Femur (tissue), 1 donor: ENCODE measurements at regions not wholly inside any gene's neighbourhood (a gene's known extent, or its start where the extent isn't known, plus 50 kb on each side); places are given as distances from the start of the nearest gene placed in this dataset.
A peak's percentile ranks its signal among the peaks of the same experiment; 100 is the strongest.

Source experiments
- DNase-seq: peaks from one replicate; pipeline ENCODE4 v3.0.0-alpha.2; 2017

- no peak for DNase-seq
These were observed 332.6 kb downstream of the SH2D4B start for GRCh38 chr10:80870282-80870681.

DNA sequence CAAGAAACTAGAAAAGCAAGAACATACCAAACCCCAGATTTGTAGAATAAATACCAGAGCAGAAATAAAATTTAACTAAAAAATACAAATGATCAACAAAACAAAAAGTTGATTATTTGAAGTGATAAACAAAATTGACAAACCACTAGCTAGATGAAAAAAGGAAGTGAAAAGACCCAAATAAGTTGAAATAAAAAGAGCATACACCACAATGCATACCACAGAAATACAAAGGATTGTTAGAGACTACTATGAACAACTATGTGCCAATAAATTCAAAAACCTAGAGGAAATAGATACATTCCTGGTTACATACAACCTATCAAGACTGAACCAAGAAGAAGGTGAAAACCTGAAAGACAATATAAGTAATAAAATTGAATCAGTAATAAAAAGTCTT, 333.4 kb downstream of the SH2D4B start:
- DNase-seq = no peak

DNA sequence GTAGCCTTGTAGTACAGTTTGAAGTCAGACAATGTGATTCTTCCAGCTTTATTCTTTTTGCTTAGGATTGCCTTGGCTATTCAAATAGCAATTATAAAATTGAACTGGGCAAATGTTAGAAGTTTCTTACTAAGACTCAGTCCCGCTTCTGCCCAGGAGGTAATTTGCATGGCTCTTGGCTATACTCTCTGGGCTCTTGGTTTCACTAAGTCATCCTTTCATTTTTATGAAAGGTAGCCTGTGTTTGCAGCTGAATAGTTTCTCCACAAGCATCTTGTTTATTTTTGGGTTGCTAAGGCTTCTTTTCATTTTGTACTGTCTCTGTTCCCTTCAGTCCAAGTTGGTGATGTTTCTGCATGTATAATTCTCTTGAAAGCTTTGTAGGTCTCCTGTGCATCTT, 340.6 kb downstream of the SH2D4B start:
- no peak for DNase-seq

DNA sequence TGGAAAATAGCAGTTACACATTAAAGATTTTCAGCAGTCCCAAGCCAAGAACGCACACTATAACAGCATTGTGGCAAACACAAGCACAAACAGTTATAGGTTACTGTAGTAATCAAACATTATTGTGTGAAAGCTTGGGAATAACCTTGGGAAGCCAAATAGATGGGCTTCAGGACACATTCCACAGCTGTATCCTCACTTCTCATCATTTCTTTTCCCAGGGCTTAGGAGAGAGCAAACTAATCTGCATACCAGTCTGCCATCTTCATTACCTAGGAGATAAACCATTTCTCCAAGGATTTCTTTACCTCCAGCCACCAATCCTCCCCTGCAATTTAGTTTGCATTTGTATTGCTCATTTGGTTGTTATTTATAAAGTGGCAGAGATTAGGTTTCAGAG, 352.4 kb downstream of the SH2D4B start:
- no peak for DNase-seq

DNA sequence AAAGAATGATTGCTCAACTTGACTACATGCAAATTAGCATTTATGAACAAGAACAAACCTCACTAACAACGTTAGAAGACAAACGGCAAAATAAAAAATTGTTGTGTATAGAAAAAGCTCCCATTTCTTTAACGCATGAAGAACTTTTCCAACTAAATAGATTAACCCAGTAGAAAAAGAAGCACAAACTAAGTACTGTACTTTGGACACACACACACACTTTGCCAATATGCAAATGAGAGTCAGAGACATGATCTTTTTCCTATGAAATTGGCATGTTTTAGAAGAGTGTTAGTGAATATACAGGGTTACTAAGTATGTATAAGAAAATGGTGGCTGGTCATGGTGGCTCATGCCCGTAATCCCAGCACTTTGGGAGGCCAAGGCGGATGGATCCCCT, 355.6 kb downstream of the SH2D4B start:
- no peak for DNase-seq

GRCh38 chr10:80894311-80894791, 356.6 kb downstream of the SH2D4B start:
- no peak for DNase-seq

GRCh38 chr10:80894797-80895467, 357.2 kb downstream of the SH2D4B start:
- DNase-seq = no peak

DNA sequence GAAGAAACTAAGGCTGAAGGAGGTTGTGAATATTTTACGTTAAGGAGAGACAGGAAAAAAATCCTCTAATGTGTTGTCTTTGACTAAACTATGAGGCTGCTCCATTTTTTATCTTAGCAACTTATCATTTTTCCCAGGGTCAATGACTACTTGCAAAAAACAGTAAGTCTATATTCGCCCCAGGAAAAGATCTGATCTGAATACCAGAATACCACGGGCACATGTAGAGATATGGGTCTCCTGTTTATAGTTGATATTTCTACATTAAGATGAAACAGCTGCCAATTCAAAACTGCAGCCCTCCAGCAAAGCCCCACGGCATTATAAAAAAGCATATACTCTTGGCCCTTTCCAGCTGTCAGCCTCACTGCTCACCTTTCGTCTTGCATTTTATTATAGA, 358.4 kb downstream of the SH2D4B start:
- no peak for DNase-seq

DNA sequence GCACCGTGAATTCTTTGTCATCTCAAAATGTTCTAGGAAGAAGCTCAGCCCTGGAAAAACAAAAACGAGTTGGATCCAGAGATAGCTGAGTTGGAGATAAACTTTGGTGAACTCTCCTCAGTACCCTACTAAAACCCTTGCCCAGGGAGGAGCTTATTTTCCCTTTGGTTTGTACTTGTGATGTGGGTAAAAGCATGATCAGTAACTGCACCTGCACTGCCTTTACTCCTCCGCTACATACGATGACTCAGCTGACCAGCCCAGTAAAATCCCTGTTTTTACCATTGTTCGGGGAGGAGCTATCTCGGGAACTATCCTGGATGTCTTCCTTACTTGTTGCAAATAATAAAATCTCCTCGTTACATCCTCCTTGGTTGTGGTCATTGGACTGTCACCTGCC, 359.3 kb downstream of the SH2D4B start:
- DNase-seq = no peak

- DNase-seq = no peak
These were observed 363.0 kb downstream of the SH2D4B start for GRCh38 chr10:80900661-80901060.

DNA sequence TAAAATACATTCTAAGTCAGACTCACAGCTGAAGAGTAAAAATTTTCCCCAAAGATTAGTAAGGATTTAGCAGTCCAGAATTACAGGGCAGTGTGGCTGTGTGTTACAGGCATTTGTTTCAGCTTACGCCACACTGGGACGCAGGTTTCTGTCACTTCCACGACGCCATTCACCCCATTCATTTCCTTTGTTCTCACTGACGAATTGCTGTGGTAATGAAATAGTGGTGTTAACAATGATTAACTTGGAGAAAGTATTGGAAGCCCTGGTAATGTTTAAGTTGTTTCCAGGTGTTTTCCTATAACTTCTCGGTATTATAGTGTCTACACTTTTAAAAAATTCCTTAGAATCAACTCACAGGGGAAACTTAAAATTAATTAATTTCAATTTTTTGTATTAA, 370.9 kb downstream of the SH2D4B start:
- DNase-seq = no peak

- no peak for DNase-seq
These were observed 371.6 kb downstream of the SH2D4B start for GRCh38 chr10:80909254-80909653.

GRCh38 chr10:80917636-80918035, 379.9 kb downstream of the SH2D4B start:
- DNase-seq = no peak

- DNase-seq = no peak
These were observed 383.3 kb downstream of the SH2D4B start for GRCh38 chr10:80921032-80921431.

GRCh38 chr10:80924063-80924952, 386.6 kb downstream of the SH2D4B start:
- peak; percentile 41 for DNase-seq

DNA sequence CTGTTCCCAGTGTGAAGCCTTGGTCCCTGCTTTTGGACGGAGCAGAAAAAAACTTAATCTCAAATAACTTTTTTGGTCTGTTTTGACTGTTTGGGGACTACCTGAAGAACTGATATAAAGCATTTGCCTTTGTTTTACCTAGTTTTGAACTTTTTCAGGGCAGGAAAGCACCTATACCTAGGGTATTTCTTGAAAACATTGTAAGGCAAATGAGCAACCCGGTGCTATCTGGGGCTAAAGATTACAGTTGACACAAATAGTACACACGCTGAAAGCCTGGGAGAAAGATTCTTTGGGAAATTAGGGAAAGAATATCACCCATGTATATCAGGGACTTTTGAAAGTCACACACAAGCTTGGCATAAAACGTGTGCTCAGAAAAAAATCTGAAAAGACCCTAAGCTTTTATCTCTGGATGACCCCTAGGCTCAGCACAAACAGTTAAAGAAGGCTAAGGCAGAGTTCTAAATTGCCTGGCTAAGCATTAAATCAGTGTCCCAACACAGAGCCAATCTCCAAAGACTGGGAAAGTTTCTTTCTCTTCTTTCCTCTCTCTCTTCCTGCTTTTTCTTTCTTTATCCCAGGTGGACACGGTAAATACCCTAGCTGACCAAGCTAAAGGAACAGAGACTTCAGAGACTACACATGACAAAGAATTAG, 389.8 kb downstream of the SH2D4B start:
- no peak for DNase-seq

- DNase-seq = no peak
These were observed 401.2 kb downstream of the SH2D4B start for GRCh38 chr10:80938903-80939302.

DNA sequence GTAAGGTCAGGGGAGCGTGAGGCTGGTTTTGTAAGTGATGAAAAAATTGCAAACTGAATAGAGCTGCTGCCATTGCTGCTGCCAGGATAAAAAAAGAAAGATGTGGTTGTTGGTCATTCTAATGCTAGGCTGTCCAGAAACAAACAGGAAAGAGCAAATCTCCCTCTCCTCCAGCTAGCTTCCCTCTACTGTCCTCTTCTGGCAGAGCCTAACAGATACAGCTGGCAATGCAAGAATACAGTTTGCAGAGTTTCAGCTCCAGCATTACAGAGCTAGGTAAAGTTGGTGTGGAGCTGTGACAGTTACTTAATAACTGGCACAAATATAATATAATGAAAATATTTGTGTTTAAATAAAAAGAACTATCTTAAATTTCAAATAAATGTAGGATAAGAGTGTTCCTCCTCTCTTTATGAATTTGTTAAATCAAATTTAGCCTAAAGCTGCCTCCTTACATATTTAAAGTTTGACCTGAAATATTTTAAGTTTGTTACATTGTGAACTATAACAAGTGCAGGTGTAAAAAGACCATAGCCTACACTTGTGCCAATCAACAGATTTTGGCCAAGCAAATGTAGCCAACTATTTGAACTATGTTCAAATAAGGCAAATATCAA, 407.7 kb downstream of the SH2D4B start:
- DNase-seq = peak; percentile 40

DNA sequence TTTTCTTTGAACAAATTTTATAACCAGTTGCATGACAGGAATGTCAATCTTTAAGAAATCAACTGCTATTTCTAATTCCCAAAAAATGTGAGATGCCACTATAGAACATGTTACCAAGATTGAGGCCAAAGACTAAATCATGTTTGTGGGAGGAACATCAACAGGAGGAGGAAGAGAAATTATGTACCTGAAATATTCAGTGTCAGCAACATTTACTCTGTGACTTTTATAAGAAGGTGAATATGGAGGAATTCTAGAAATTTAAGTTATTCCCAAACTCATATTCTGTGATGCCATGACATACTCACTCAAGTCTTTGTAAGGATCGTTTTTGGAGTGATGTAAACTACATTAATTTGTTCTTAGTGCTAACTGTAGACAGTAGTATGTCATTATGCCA, 408.4 kb downstream of the SH2D4B start:
- DNase-seq = no peak

- DNase-seq = no peak
These were observed 409.4 kb downstream of the SH2D4B start for GRCh38 chr10:80946957-80947726.

DNA sequence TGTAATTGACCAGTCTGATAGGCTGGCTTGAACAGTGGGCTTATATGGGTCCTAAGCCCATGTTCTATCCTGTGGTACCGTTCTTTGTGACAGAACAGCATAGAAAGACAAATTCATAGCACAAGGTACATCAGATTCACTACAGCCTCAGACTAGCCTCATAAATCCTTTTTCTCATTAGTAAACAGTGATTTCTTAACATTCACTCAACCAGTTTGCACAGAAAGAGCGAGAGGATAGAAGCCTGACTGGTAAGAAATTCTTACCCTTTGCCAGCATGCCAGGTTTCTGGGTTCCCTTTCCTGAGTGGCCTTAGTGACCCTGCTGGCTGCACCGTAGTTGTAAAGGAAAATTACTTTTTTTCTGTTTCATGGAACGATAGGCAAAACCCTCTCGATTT, 412.1 kb downstream of the SH2D4B start:
- DNase-seq = no peak

GRCh38 chr10:80952436-80952835, 414.7 kb downstream of the SH2D4B start:
- DNase-seq = no peak
